AG09309 (cell line): ENCODE measurements at regions not wholly inside any gene's neighbourhood (a gene's known extent, or its start where the extent isn't known, plus 50 kb on each side); places are given as distances from the start of the nearest gene placed in this dataset.

Experiments used
- DNase-seq: peaks from one replicate; pipeline ENCODE4 v3.0.0-alpha.2; 2010; ENCODE audit warnings: low read depth
- H3K4me3 ChIP-seq: 2 replicates; pipeline ENCODE4 v1.5.1; 2011; ENCODE audit warnings: mild to moderate bottlenecking, low read depth, low read length, moderate library complexity; ENCODE audit not compliant: control insufficient read depth
- TF ChIP-seq, protein P1 (sequence below): IDR thresholded peaks from 2 replicates; pipeline ENCODE4 v1.5.1; 2011; ENCODE audit warnings: mild to moderate bottlenecking, low read depth, low read length, inconsistent platforms; ENCODE audit not compliant: insufficient read depth, control insufficient read depth; ENCODE audit errors: missing control alignments

DNA sequence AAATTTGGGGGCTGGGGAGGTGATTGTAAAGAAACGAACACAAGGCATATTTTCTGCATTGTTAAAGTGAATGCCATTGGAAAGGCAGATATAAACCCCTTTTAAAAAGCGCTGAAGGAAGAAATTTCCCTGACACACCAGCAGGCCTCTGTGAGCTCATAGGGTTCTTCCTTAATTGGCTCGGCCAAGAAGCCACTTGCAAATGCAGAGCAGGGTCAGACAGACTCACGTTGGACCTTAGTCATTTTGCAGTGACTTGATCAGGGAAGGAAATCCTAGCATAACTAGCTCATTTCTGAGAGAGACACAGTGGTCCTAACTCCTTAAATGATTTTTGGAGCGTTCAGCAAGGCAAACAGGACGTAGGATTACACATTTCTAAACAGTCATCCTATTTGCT is 1461.4 kb downstream of the GATA3 start:
- TF ChIP-seq, protein P1, sequence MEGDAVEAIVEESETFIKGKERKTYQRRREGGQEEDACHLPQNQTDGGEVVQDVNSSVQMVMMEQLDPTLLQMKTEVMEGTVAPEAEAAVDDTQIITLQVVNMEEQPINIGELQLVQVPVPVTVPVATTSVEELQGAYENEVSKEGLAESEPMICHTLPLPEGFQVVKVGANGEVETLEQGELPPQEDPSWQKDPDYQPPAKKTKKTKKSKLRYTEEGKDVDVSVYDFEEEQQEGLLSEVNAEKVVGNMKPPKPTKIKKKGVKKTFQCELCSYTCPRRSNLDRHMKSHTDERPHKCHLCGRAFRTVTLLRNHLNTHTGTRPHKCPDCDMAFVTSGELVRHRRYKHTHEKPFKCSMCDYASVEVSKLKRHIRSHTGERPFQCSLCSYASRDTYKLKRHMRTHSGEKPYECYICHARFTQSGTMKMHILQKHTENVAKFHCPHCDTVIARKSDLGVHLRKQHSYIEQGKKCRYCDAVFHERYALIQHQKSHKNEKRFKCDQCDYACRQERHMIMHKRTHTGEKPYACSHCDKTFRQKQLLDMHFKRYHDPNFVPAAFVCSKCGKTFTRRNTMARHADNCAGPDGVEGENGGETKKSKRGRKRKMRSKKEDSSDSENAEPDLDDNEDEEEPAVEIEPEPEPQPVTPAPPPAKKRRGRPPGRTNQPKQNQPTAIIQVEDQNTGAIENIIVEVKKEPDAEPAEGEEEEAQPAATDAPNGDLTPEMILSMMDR, result no peak
- H3K4me3 ChIP-seq, result no peak overlapping the region
- DNase-seq, result no peak

DNA sequence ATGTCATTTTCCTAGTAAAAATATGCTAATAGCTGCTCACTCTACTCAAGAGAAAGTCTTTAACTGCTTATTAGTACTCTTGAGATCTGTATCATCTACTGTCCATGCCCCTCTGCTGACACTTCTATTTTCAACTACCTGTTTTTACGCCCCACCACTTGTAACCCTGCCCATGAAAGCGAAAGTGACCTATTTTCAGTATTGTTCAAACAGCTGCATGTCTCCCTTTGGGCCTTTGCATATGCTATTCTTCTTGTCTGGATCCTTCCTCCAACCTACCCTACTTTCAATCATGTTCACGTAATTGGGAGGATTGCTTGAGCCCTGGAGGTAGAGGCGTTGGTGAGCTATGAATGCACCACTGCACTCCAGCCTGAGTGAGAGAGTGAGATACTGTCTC is 1481.3 kb downstream of the GATA3 start:
- TF ChIP-seq, protein P1, result no peak
- no peak for DNase-seq
- no peak overlapping the region for H3K4me3 ChIP-seq

DNA sequence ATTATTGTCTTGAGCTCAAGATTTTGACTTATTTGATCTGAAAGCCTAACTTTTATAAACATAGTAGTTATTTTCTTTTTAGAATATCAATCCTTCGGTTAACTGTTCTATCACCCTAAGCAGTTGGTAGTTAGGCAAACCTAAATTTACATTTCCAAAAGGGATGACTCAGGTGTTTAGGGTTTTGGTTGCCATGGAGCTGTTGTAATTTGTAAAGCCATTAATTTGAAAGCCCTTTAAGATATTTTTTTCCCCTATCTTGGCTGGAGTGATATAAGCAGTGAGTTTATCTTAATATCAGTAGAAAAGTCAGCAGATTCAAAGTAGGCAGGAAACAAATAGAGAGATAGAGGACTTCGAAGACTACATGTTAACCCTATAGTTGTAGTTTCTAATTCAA is 1472.6 kb upstream of the CELF2 start:
- no peak for DNase-seq
- H3K4me3 ChIP-seq, result no peak overlapping the region
- TF ChIP-seq, protein P1, result no peak

DNA sequence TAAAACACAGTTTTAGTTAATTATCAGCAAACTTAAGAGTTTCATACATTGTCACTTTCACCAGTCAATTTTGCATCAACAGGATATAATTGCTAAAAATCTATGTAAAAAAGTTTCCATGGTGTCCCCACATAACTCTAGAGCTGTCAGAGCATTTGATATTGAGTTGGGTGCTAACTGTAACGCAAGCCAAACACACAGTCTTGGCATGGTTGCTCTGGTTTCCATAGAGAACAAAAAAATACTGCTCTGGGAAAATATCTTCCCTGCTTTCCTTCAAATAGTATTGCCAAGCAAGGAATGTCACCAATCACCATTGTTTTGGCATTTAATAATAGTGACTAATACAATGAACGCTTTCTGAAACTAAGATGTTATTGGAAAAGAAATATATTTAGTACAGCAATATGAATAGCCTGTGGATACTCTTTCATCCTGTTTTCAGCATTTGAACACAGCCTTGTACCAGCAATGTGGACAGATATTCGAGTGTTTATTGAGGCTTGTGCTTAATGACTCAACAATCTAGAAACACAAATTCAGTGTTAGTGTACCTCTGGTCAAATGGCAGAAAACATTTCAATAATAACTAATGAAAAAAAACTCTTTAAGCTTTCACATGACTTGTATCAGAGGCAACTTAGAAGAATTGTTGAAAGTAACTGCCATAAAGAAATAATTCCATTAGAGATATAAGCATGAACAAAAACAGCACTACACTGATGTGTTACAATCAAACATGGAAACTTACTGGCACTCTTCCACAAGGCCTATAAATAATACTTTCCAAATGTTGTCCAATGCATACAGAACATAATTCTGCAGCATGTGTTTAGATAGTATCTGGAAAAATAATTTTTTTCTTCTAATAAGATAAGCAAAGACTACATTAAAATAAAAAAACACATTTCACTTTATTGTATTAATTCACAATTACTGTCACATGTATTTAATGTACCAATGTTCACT is 1469.5 kb upstream of the CELF2 start:
- no peak for DNase-seq
- TF ChIP-seq, protein P1, result no peak
- H3K4me3 ChIP-seq, result no peak overlapping the region

DNA sequence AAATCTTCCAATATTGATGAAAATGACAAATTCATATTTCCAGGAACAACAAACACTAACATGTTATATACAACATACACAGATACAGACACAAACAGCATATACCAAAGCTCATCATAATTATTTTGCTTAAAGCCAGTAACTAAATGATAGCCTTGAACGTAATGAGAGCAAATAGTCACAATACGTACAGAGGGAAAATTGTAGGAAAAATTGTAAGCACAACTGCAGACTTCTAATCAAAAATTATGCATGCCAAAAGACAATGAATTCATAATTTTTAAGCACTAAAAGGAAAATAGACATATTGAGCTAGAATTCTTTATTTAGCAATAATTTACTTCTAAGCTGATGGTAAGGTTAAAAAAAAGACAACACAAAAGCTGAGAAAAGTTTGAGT is 1466.9 kb upstream of the CELF2 start:
- TF ChIP-seq, protein P1, result no peak
- H3K4me3 ChIP-seq, result no peak overlapping the region
- no peak for DNase-seq

DNA sequence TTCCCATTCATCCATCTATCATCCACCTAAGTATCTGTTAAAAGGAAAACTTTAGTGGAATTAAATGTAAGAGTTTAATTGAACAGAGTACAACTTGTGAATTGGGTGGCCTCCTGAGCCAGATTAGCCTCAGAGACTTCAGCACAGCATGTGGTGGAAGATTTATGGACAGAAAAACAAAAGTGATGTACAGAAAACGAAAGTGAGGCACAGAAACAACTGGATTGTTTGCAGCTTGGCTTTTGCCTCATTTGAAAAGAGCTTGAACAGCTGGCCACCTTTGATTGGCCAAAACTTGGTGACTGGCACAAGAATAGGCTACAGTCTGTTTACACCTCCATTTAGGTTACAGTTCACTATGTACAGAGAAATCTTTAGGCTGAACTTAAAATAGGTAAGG is 1463.4 kb upstream of the CELF2 start:
- no peak overlapping the region for H3K4me3 ChIP-seq
- TF ChIP-seq, protein P1, result no peak
- DNase-seq, result no peak
